ENCODE measurements at regions not wholly inside any gene's neighbourhood (a gene's known extent, or its start where the extent isn't known, plus 50 kb on each side); places are given as distances from the start of the nearest gene placed in this dataset.

- TF ChIP-seq EGR1 (IDR thresholded peaks at IDR 0.05; ENCODE audit: borderline replicate concordance in 1 of 2, low read depth in 2 of 2, low read length in 2 of 2): no peak
- no peak for TF ChIP-seq EP300 (IDR thresholded peaks at IDR 0.05; ENCODE audit: borderline replicate concordance in 1 of 2, control insufficient read depth in 1 of 2, low read depth in 2 of 2, low read length in 2 of 2)
Observed at GRCh38 chr10:104582966-104583365, 58.1 kb upstream of the SORCS3 start (continued).

GRCh38 chr10:104584541-104584940 is 56.5 kb upstream of the SORCS3 start:
- H4K20me1 ChIP-seq (ENCODE audit: control insufficient read depth, insufficient read depth): no peaks in the 10 kb centered on the region
- ChIA-PET SMC1A (ENCODE audit: uncharacterized antibody, unreplicated experiment) (interaction anchor here (0.8 to 0.9 kb wide), 2 partner anchors 115 to 328 kb away, joined by 3 read pairs; no protein-coding TSS in a partner anchor), POLR2A (interaction anchor here (0.6 kb wide), 1 partner anchor 558 kb away, joined by 4 read pairs; no protein-coding TSS in a partner anchor), CTCF (no interaction called here), RAD21 (ENCODE audit: unreplicated experiment) (interaction anchor here (1.0 kb wide), 1 partner anchor 1561 kb away, joined by 3 read pairs; no protein-coding TSS in a partner anchor)
- no peaks in the 10 kb centered on the region for H3K79me2 ChIP-seq (ENCODE audit: control insufficient read depth, insufficient read depth, low read length)
- BruUV-seq (replicated peaks): no TSS peak
- intact Hi-C loops (cut with micrococcal nuclease; ENCODE audit: unreplicated experiment) (loop anchor here (5.0 to 10.0 kb wide), 2 partner anchors 180 to 1108 kb away; no protein-coding TSS in a partner anchor), in situ Hi-C loops (cut with MboI) (no loop called here)
- H3K9ac ChIP-seq (ENCODE audit: control insufficient read depth, insufficient read depth, low read length): no peak overlapping the region
- no peak overlapping the region for H3K27ac ChIP-seq (ENCODE audit: control insufficient read depth, insufficient read depth)
- no peaks in the 10 kb centered on the region for H3K36me3 ChIP-seq (ENCODE audit: control insufficient read depth in 2 of 2, insufficient read depth in 2 of 2, low read length in 1 of 2)
- FAIRE-seq (no peak), ATAC-seq (no peak), DNase-seq (ENCODE audit: low read depth, low spot score) (no peak)
- no peaks in the 10 kb centered on the region; a peak in 2 of 4 replicates for H3K27me3 ChIP-seq (replicated peaks in 1 of 2; ENCODE audit: control insufficient read depth in 2 of 2, insufficient read depth in 2 of 2, low read length in 1 of 2)
- H3K4me2 ChIP-seq (ENCODE audit: control insufficient read depth, insufficient read depth): no peak overlapping the region
- 17% methylated on average over 7 of the region's 7 CpGs for WGBS (ENCODE audit: insufficient coverage, insufficient replicate concordance, low lambda C conversion rate, missing lambda C conversion rate)
- H2AFZ ChIP-seq (ENCODE audit: control insufficient read depth, low read depth, low read length): no peak overlapping the region
- H3K4me3 ChIP-seq: no peak overlapping the region
- H3K4me1 ChIP-seq (ENCODE audit: control insufficient read depth, insufficient read depth, low read length): no peaks in the 10 kb centered on the region
- no peaks in the 10 kb centered on the region for H3K9me3 ChIP-seq (replicated peaks; ENCODE audit: control insufficient read depth, insufficient read depth, low read length)
- TF ChIP-seq EZH2 (IDR thresholded peaks at IDR 0.05; ENCODE audit: borderline replicate concordance, control insufficient read depth, low read depth, low read length) (no peak), NBN (IDR thresholded peaks at IDR 0.05) (no peak), GATAD2B (conservative IDR thresholded peaks at IDR 0.05; ENCODE audit: low read depth) (no peak), RELA (IDR thresholded peaks at IDR 0.05; ENCODE audit: borderline replicate concordance, partially characterized antibody) (no peak), USF2 (IDR thresholded peaks at IDR 0.05; ENCODE audit: borderline replicate concordance, low read depth, low read length) (no peak), SUPT20H (IDR thresholded peaks at IDR 0.05; ENCODE audit: borderline replicate concordance, control insufficient read depth, low read depth, low read length) (no peak)

Data from GM12878 (cell line).